Liver (tissue), 8 donors: ENCODE measurements at regions not wholly inside any gene's neighbourhood (a gene's known extent, or its start where the extent isn't known, plus 50 kb on each side); places are given as distances from the start of the nearest gene placed in this dataset.

ENCODE experiments used
- DNase-seq: peaks from one replicate; pipeline ENCODE4 v3.0.0-alpha.2; 2017; ENCODE audit warnings: low spot score
- H3K27ac ChIP-seq, 2 donors: one replicate each; pipeline ENCODE4 v1.7.0; 2013; ENCODE audit warnings: inconsistent platforms in 2 of 2, low read length in 2 of 2, control low read depth in 1 of 2, low read depth in 1 of 2, mild to moderate bottlenecking in 1 of 2
- H3K27me3 ChIP-seq, 4 donors: one replicate each; pipeline versions ENCODE4 v1.6.1 to v1.7.0; 2013; ENCODE audit warnings: low read length in 3 of 4, inconsistent platforms in 1 of 4, mild to moderate bottlenecking in 1 of 4, moderate library complexity in 1 of 4; ENCODE audit not compliant: control insufficient read depth in 4 of 4, insufficient read depth in 4 of 4
- H3K36me3 ChIP-seq, 4 donors: one replicate each; pipeline versions ENCODE4 v1.6.1 to v1.7.0; 2013; ENCODE audit warnings: low read length in 3 of 4, mild to moderate bottlenecking in 3 of 4, low read depth in 1 of 4, moderate library complexity in 1 of 4; ENCODE audit not compliant: control insufficient read depth in 4 of 4, insufficient read depth in 3 of 4
- H3K4me1 ChIP-seq, 4 donors: one replicate each; pipeline versions ENCODE4 v1.6.1 to v1.7.0; 2013; ENCODE audit warnings: low read length in 3 of 4, mild to moderate bottlenecking in 3 of 4, moderate library complexity in 1 of 4; ENCODE audit not compliant: control insufficient read depth in 4 of 4, insufficient read depth in 4 of 4
- H3K4me3 ChIP-seq, 3 donors: one replicate each; pipeline versions ENCODE4 v1.6.1 to v1.7.0; 2013; ENCODE audit warnings: low read length in 3 of 3, control low read depth in 1 of 3, low read depth in 1 of 3, mild to moderate bottlenecking in 1 of 3
- H3K9ac ChIP-seq, 2 donors: one replicate each; pipeline ENCODE4 v1.7.0; 2013; ENCODE audit warnings: low read length in 2 of 2, mild to moderate bottlenecking in 2 of 2, moderate library complexity in 2 of 2, control low read depth in 1 of 2, low read depth in 1 of 2
- H3K9me3 ChIP-seq, 4 donors: one replicate each; pipeline versions ENCODE4 v1.6.1 to v1.7.0; 2013; ENCODE audit warnings: low read length in 3 of 4; ENCODE audit not compliant: control insufficient read depth in 4 of 4
- CTCF ChIP-seq: fragments of 150-350 bp; IDR thresholded peaks from 2 replicates; pipeline ENCODE4 v1.5.1; 2017; ENCODE audit warnings: improper control_type of control experiment, low read depth, low read length; ENCODE audit not compliant: missing input control
- EGR1 ChIP-seq, 2 donors: IDR thresholded peaks; 2 replicates each; pipeline ENCODE4 v1.6.1; 2016 to 2018; ENCODE audit warnings: antibody characterized with exemption in 2 of 2, low read depth in 2 of 2
- FOXA1 ChIP-seq: IDR thresholded peaks from 2 replicates; pipeline ENCODE4 v1.6.1; 2016; ENCODE audit warnings: antibody characterized with exemption
- FOXA2 ChIP-seq: IDR thresholded peaks from 2 replicates; pipeline ENCODE4 v1.6.1; 2016; ENCODE audit warnings: antibody characterized with exemption
- GABPA ChIP-seq, 2 donors: IDR thresholded peaks in 1 of 2; conservative IDR thresholded peaks in 1 of 2; 2 replicates each; pipeline ENCODE4 v1.6.1; 2016; ENCODE audit warnings: antibody characterized with exemption in 2 of 2, mild to moderate bottlenecking in 1 of 2, moderate library complexity in 1 of 2
- HNF4A ChIP-seq, 2 donors: conservative IDR thresholded peaks; 2 replicates each; pipeline ENCODE4 v1.6.1; 2016; ENCODE audit warnings: antibody characterized with exemption in 2 of 2, mild to moderate bottlenecking in 2 of 2
- JUND ChIP-seq, 2 donors: IDR thresholded peaks; 2 replicates each; pipeline ENCODE4 v1.6.1; 2016; ENCODE audit warnings: antibody characterized with exemption in 2 of 2
- NR2F2 ChIP-seq: IDR thresholded peaks from 2 replicates; pipeline ENCODE4 v1.6.1; 2016; ENCODE audit warnings: antibody characterized with exemption
- RAD21 ChIP-seq, 2 donors: IDR thresholded peaks; 2 replicates each; pipeline ENCODE4 v1.6.1; 2016; ENCODE audit warnings: antibody characterized with exemption in 2 of 2, mild to moderate bottlenecking in 2 of 2
- RXRA ChIP-seq, 2 donors: IDR thresholded peaks; 2 replicates each; pipeline ENCODE4 v1.6.1; 2017 to 2018; ENCODE audit warnings: antibody characterized with exemption in 2 of 2, mild to moderate bottlenecking in 1 of 2
- SP1 ChIP-seq: IDR thresholded peaks from 2 replicates; pipeline ENCODE4 v1.6.1; 2018; ENCODE audit warnings: antibody characterized with exemption, mild to moderate bottlenecking
- TAF1 ChIP-seq: conservative IDR thresholded peaks from 2 replicates; pipeline ENCODE4 v1.6.1; 2016; ENCODE audit warnings: antibody characterized with exemption, mild to moderate bottlenecking
- YY1 ChIP-seq: IDR thresholded peaks from 2 replicates; pipeline ENCODE4 v1.6.1; 2016; ENCODE audit warnings: antibody characterized with exemption, mild to moderate bottlenecking
- ZBTB33 ChIP-seq: IDR thresholded peaks from 2 replicates; pipeline ENCODE4 v1.6.1; 2016; ENCODE audit warnings: antibody characterized with exemption
- WGBS: extraction: QIAGEN DNeasy Blood & Tissue Kit; methylation state at CpG from one replicate; pipeline ENCODE4 v1.1.7; 2013; 5-methylcytosine and 5-hydroxymethylcytosine counted together
- TF ChIP-seq, protein P1 (sequence below): IDR thresholded peaks from 2 replicates; pipeline ENCODE4 v1.6.1; 2016; ENCODE audit warnings: antibody characterized with exemption
- TF ChIP-seq, protein P2 (sequence below): IDR thresholded peaks from 2 replicates; pipeline ENCODE4 v1.6.1; 2016; ENCODE audit warnings: antibody characterized with exemption
- TF ChIP-seq, protein P3 (sequence below): IDR thresholded peaks from 2 replicates; pipeline ENCODE4 v1.6.1; 2016; ENCODE audit warnings: antibody characterized with exemption, mild to moderate bottlenecking
- donor health status: healthy.
- donor health status: healthy.
- donor health status: healthy.
- donor health status: healthy.
- donor health status: healthy.

DNA sequence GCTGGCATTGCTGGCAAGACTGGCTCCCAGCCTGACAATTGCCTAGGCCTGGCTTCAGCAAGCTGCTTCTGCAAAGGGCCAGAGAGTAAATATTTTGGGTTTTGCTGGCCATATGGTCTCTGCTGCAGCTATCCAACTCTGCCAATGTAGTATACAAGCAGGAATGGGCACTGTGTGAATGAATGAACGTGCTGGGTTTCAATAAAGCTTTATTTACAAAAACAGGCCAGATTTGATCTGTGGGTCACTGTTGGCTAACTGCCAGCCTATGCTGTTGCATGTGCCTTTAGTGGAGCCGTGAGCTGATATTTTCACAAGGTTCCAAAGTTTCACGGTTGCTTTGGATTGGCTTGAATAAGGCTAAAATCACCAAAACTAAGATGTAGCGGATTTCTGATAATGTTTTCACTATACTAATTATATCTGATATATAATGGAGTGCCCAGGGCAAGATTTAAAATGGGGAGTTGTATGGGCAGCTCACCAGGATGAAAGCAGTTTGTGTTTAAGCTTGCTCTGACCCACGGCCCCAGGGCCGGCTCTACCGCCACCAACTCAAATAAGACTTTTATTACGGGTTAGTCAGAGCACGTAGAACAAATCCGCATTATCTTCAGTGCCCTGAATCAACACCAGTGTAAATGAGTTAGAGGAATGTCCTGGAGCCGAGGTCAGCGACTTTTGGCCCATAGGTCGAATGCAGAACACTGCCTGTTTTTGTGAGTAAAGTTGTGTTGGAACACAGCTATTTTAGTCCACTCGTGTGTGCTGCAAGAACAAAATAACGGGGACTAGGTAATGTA, 98.6 kb upstream of the DAP start:
- Histone ChIP-seq H3K9me3 (no peaks in the 10 kb centered on the region), H3K9ac (no peak overlapping the region), H3K36me3 (no peaks in the 10 kb centered on the region), H3K27me3 (peaks cover 0 to 5% (median 0%) of the 10 kb centered on the region in 4 donors), H3K4me1 (peaks cover 0 to 5% (median 2%) of the 10 kb centered on the region in 4 donors), H3K27ac (no peak overlapping the region), H3K4me3 (no peak overlapping the region)
- 58% methylated on average over 15 of the region's 15 CpGs for WGBS
- TF ChIP-seq RXRA (IDR thresholded peaks at IDR 0.05) (peak in 1 of 2 donors; percentile 32), RAD21 (IDR thresholded peaks at IDR 0.05) (no peak), HNF4A (conservative IDR thresholded peaks at IDR 0.05) (peak in 1 of 2 donors; percentile 19)
- no peak for DNase-seq

DNA sequence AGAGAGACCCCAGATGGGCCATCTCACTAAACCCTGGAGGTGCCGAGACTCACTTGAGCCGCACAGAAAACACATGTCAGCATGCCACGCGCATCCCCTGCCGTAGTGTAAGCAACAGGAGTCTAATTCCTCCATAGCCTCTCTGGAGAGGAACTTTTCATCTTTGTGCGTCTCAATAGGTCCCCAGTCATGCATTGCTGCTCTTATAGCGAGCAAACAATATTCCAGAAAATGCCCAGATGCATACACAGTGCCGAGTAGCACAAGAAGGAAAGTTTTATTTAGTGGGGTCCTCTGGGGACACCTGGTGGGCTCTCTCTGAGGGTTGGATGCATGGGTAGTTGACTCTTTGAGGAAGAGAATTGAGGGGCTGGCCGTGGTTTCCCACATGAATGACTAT, 97.9 kb upstream of the DAP start:
- Histone ChIP-seq H3K9me3 (no peaks in the 10 kb centered on the region), H3K27me3 (peaks cover 0 to 5% (median 0%) of the 10 kb centered on the region in 4 donors), H3K4me3 (no peak overlapping the region), H3K27ac (no peak overlapping the region), H3K4me1 (peaks cover 0 to 5% (median 2%) of the 10 kb centered on the region in 4 donors), H3K9ac (no peak overlapping the region), H3K36me3 (no peaks in the 10 kb centered on the region)
- WGBS = 95% methylated on average over 9 of the region's 9 CpGs
- TF ChIP-seq CTCF = no peak
- no peak for TF ChIP-seq FOXA1
- no peak for TF ChIP-seq ZBTB33
- no peak for TF ChIP-seq RAD21 (IDR thresholded peaks at IDR 0.05)
- TF ChIP-seq RXRA (IDR thresholded peaks at IDR 0.05) = no peak
- TF ChIP-seq GABPA (IDR thresholded peaks at IDR 0.05 in 1 of 2, conservative IDR thresholded peaks at IDR 0.05 in 1 of 2) = no peak
- TF ChIP-seq, protein P1, sequence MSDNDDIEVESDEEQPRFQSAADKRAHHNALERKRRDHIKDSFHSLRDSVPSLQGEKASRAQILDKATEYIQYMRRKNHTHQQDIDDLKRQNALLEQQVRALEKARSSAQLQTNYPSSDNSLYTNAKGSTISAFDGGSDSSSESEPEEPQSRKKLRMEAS = no peak
- TF ChIP-seq HNF4A (conservative IDR thresholded peaks at IDR 0.05) = no peak
- TF ChIP-seq SP1 = no peak
- TF ChIP-seq, protein P2, sequence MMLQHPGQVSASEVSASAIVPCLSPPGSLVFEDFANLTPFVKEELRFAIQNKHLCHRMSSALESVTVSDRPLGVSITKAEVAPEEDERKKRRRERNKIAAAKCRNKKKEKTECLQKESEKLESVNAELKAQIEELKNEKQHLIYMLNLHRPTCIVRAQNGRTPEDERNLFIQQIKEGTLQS = no peak
- no peak for TF ChIP-seq NR2F2
- TF ChIP-seq TAF1 = no peak
- no peak for TF ChIP-seq FOXA2
- no peak for TF ChIP-seq YY1
- TF ChIP-seq, protein P3, sequence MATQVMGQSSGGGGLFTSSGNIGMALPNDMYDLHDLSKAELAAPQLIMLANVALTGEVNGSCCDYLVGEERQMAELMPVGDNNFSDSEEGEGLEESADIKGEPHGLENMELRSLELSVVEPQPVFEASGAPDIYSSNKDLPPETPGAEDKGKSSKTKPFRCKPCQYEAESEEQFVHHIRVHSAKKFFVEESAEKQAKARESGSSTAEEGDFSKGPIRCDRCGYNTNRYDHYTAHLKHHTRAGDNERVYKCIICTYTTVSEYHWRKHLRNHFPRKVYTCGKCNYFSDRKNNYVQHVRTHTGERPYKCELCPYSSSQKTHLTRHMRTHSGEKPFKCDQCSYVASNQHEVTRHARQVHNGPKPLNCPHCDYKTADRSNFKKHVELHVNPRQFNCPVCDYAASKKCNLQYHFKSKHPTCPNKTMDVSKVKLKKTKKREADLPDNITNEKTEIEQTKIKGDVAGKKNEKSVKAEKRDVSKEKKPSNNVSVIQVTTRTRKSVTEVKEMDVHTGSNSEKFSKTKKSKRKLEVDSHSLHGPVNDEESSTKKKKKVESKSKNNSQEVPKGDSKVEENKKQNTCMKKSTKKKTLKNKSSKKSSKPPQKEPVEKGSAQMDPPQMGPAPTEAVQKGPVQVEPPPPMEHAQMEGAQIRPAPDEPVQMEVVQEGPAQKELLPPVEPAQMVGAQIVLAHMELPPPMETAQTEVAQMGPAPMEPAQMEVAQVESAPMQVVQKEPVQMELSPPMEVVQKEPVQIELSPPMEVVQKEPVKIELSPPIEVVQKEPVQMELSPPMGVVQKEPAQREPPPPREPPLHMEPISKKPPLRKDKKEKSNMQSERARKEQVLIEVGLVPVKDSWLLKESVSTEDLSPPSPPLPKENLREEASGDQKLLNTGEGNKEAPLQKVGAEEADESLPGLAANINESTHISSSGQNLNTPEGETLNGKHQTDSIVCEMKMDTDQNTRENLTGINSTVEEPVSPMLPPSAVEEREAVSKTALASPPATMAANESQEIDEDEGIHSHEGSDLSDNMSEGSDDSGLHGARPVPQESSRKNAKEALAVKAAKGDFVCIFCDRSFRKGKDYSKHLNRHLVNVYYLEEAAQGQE = no peak
- TF ChIP-seq JUND (IDR thresholded peaks at IDR 0.05) = no peak
- no peak for TF ChIP-seq EGR1 (IDR thresholded peaks at IDR 0.05; ENCODE audit: low read depth in 2 of 2)
- DNase-seq = no peak
